ENCODE measurements at regions not wholly inside any gene's neighbourhood (a gene's known extent, or its start where the extent isn't known, plus 50 kb on each side); places are given as distances from the start of the nearest gene placed in this dataset.
A peak's percentile ranks its signal among the peaks of the same experiment; 100 is the strongest.
"Not testable (repeated sequence)": the region's sequence is repeated elsewhere in the genome, so short reads cannot be mapped to it uniquely, and the experiment has no call there.

- intact Hi-C loops (cut with micrococcal nuclease; ENCODE audit: unreplicated experiment), result no loop called here
- Histone ChIP-seq H3K9me3 (ENCODE audit: insufficient read depth, low read depth) (no peaks in the 10 kb centered on the region), H3F3A (ENCODE audit: insufficient read depth, low read depth) (peaks cover 10% of the 10 kb centered on the region; the same call in 1 of the 2 replicates), H3K4me1 (replicated peaks; ENCODE audit: insufficient read depth) (peaks cover 19% of the 10 kb centered on the region), H3K27me3 (ENCODE audit: insufficient read depth, low read depth) (no peaks in the 10 kb centered on the region), H3K27ac (no peak overlapping the region), H3K79me2 (ENCODE audit: low read depth) (no peaks in the 10 kb centered on the region), H4K20me1 (ENCODE audit: insufficient read depth) (no peaks in the 10 kb centered on the region), H3K4me2 (no peak overlapping the region), H3K4me3 (no peak overlapping the region), H2AFZ (no peak overlapping the region), H3K9me2 (ENCODE audit: insufficient read depth) (no peaks in the 10 kb centered on the region), H3K36me3 (ENCODE audit: low read depth) (no peaks in the 10 kb centered on the region)
- no TSS peak for BruUV-seq (replicated peaks)
- TF ChIP-seq EZH2 (IDR thresholded peaks at IDR 0.05; ENCODE audit: low read depth) (no peak), CTCF (conservative IDR thresholded peaks at IDR 0.05) (no peak)
- DNase-seq, result no peak
- ChIA-PET CTCF (no interaction called here), POLR2A (ENCODE audit: unreplicated experiment) (interaction anchor here (0.6 kb wide), 1 partner anchor 380 kb away, joined by 4 read pairs; no protein-coding TSS in a partner anchor)
Measured at GRCh38 chr5:54869691-54870090, 115.7 kb downstream of the ESM1 start.

- Histone ChIP-seq H3K27ac (no peak overlapping the region), H3K36me3 (ENCODE audit: low read depth) (no peaks in the 10 kb centered on the region), H4K20me1 (ENCODE audit: insufficient read depth) (no peaks in the 10 kb centered on the region), H3K4me2 (no peak overlapping the region), H3K4me1 (replicated peaks; ENCODE audit: insufficient read depth) (peaks cover 10% of the 10 kb centered on the region), H3K27me3 (ENCODE audit: insufficient read depth, low read depth) (no peaks in the 10 kb centered on the region), H3F3A (ENCODE audit: insufficient read depth, low read depth) (peaks cover 2% of the 10 kb centered on the region; the same call in 1 of the 2 replicates), H3K9me3 (ENCODE audit: insufficient read depth, low read depth) (no peaks in the 10 kb centered on the region), H2AFZ (no peak overlapping the region), H3K9me2 (ENCODE audit: insufficient read depth) (no peaks in the 10 kb centered on the region), H3K4me3 (no peak overlapping the region), H3K79me2 (ENCODE audit: low read depth) (no peaks in the 10 kb centered on the region)
- no TSS peak for BruUV-seq (replicated peaks)
- DNase-seq, result no peak
- TF ChIP-seq CTCF (conservative IDR thresholded peaks at IDR 0.05) (no peak), EZH2 (IDR thresholded peaks at IDR 0.05; ENCODE audit: low read depth) (no peak)
- intact Hi-C loops (cut with micrococcal nuclease; ENCODE audit: unreplicated experiment), result no loop called here
- ChIA-PET POLR2A (ENCODE audit: unreplicated experiment) (interaction anchor here (0.6 kb wide), 1 partner anchor 379 kb away, joined by 4 read pairs; no protein-coding TSS in a partner anchor), CTCF (no interaction called here)
Measured at GRCh38 chr5:54868511-54869483, 116.6 kb downstream of the ESM1 start.

GRCh38 chr5:54867310-54867944 is 118.0 kb downstream of the ESM1 start:
- no peaks in the 10 kb centered on the region for H3K79me2 ChIP-seq (ENCODE audit: low read depth)
- no peaks in the 10 kb centered on the region for H3F3A ChIP-seq (ENCODE audit: insufficient read depth, low read depth)
- CTCF ChIA-PET, result interaction anchor here (0.6 to 1.3 kb wide), 6 partner anchors 12 to 624 kb away, joined by 3 to 15 read pairs (median 6); partner anchors contain the start of genes GPX8 and SNX18
- peak overlapping the region; percentile 24; the same call in 1 of the 2 replicates for H3K4me3 ChIP-seq
- DNase-seq, result peak in 1 of 2 experiments; percentile 57
- no peak overlapping the region for H2AFZ ChIP-seq
- no peaks in the 10 kb centered on the region for H3K9me3 ChIP-seq (ENCODE audit: insufficient read depth, low read depth)
- no peaks in the 10 kb centered on the region for H3K9me2 ChIP-seq (ENCODE audit: insufficient read depth)
- H3K36me3 ChIP-seq (ENCODE audit: low read depth), result no peaks in the 10 kb centered on the region
- TF ChIP-seq CTCF (conservative IDR thresholded peaks at IDR 0.05), result peak; percentile 86
- TF ChIP-seq EZH2 (IDR thresholded peaks at IDR 0.05; ENCODE audit: low read depth), result no peak
- H4K20me1 ChIP-seq (ENCODE audit: insufficient read depth), result no peaks in the 10 kb centered on the region
- H3K27ac ChIP-seq, result no peak overlapping the region
- no TSS peak for BruUV-seq (replicated peaks)
- POLR2A ChIA-PET (ENCODE audit: unreplicated experiment), result no interaction called here
- intact Hi-C loops (cut with micrococcal nuclease; ENCODE audit: unreplicated experiment), result loop anchor here (1.0 kb wide), 1 partner anchor 350 kb away; the partner anchor contains the start of gene SNX18
- no peaks in the 10 kb centered on the region for H3K27me3 ChIP-seq (ENCODE audit: insufficient read depth, low read depth)
- H3K4me2 ChIP-seq, result peak overlapping the region; percentile 59
- H3K4me1 ChIP-seq (replicated peaks; ENCODE audit: insufficient read depth), result no peaks in the 10 kb centered on the region

GRCh38 chr5:54864911-54865515 is 120.4 kb downstream of the ESM1 start:
- H3K4me2 ChIP-seq; DNase-seq; H3K4me3 ChIP-seq; H3K79me2 ChIP-seq (ENCODE audit: low read depth); H3K27me3 ChIP-seq (ENCODE audit: insufficient read depth, low read depth); H2AFZ ChIP-seq; CTCF ChIA-PET; BruUV-seq (replicated peaks); H3K9me3 ChIP-seq (ENCODE audit: insufficient read depth, low read depth); H3K27ac ChIP-seq; H3K9me2 ChIP-seq (ENCODE audit: insufficient read depth); POLR2A ChIA-PET (ENCODE audit: unreplicated experiment); H3K36me3 ChIP-seq (ENCODE audit: low read depth); H3F3A ChIP-seq (ENCODE audit: insufficient read depth, low read depth); H4K20me1 ChIP-seq (ENCODE audit: insufficient read depth); intact Hi-C loops (cut with micrococcal nuclease; ENCODE audit: unreplicated experiment): not testable (repeated sequence)
- peaks cover 13% of the 10 kb centered on the region for H3K4me1 ChIP-seq (replicated peaks; ENCODE audit: insufficient read depth)

Data from PC-9 (cell line).